H1 (cell line): ENCODE measurements at regions not wholly inside any gene's neighbourhood (a gene's known extent, or its start where the extent isn't known, plus 50 kb on each side); places are given as distances from the start of the nearest gene placed in this dataset.

Experiments
- CTCF ChIA-PET: fragments of 300-600 bp; sonication (Branson Sonifier 250); formaldehyde crosslinking; loops from one replicate; lab custom pipeline; 2021; ENCODE audit not compliant: partially characterized antibody; lab: Charles Lee
- POLR2A ChIA-PET: fragments of 300-600 bp; sonication (Branson Sonifier 250); formaldehyde crosslinking; loops from one replicate; lab custom pipeline; 2021; ENCODE audit warnings: inconsistent platforms; ENCODE audit not compliant: partially characterized antibody; lab: Charles Lee
- DNase-seq, 2 experiments: peaks; one replicate each; pipeline versions ENCODE4 v3.0.0 to v3.0.0-alpha.2; 2010 to 2022; ENCODE audit warnings: low spot score in 2 of 2, low read depth in 1 of 2, mixed read lengths in 1 of 2
- FAIRE-seq: peaks from 2 replicates; lab custom pipeline; 2011; peaks lifted over from hg19 to GRCh38; lab: Jason Lieb, UNC
- H2AFZ ChIP-seq: 2 replicates; pipeline ENCODE4 v1.8.1; 2012; ENCODE audit warnings: low read length, inconsistent platforms
- H2AK5ac ChIP-seq: 2 replicates; pipeline ENCODE4 v1.6.1; 2013; ENCODE audit warnings: low read depth, low read length
- H2BK120ac ChIP-seq: replicated peaks from 2 replicates; pipeline ENCODE3; 2013; ENCODE audit warnings: low read depth, low read length, inconsistent platforms
- H2BK12ac ChIP-seq: 2 replicates; pipeline ENCODE4 v1.6.1; 2013; ENCODE audit warnings: low read depth, low read length
- H2BK15ac ChIP-seq: 2 replicates; pipeline ENCODE4 v1.6.1; 2013; ENCODE audit warnings: low read length
- H2BK20ac ChIP-seq: 2 replicates; pipeline ENCODE4 v1.6.1; 2013; ENCODE audit warnings: low read length
- H2BK5ac ChIP-seq: 2 replicates; pipeline ENCODE4 v1.6.1; 2013; ENCODE audit warnings: low read depth, low read length
- H3K14ac ChIP-seq: 2 replicates; pipeline ENCODE4 v1.6.1; 2013; ENCODE audit warnings: inconsistent platforms; ENCODE audit not compliant: insufficient read length
- H3K18ac ChIP-seq: 2 replicates; pipeline ENCODE4 v1.6.1; 2013; ENCODE audit warnings: low read length; ENCODE audit errors: extremely low read depth
- H3K23ac ChIP-seq: 2 replicates; pipeline ENCODE4 v1.6.1; 2013; ENCODE audit warnings: inconsistent platforms; ENCODE audit not compliant: insufficient read length
- H3K23me2 ChIP-seq: 2 replicates; pipeline ENCODE4 v1.6.1; 2013; ENCODE audit warnings: low read depth, low read length
- H3K27ac ChIP-seq: 2 replicates; pipeline ENCODE4 v1.6.1; 2011; ENCODE audit warnings: low read depth, low read length, inconsistent platforms
- H3K27me3 ChIP-seq, 4 experiments: replicated peaks in 1 of 4; 1 replicate in 1 of 4; 2 replicates in 3 of 4; pipeline versions ENCODE4 v1.6.1 to v1.8.1; 2011 to 2013; ENCODE audit warnings: low read length in 3 of 4, mild to moderate bottlenecking in 3 of 4, inconsistent platforms in 2 of 4, mixed read lengths in 2 of 4, moderate library complexity in 1 of 4; ENCODE audit not compliant: control insufficient read depth in 3 of 4, insufficient read depth in 3 of 4; ENCODE audit errors: extremely low read depth in 1 of 4
- H3K36me3 ChIP-seq, 4 experiments: 2 replicates each; pipeline versions ENCODE4 v1.6.1 to v1.8.1; 2011 to 2013; ENCODE audit warnings: mild to moderate bottlenecking in 4 of 4, low read length in 3 of 4, moderate library complexity in 2 of 4, control low read depth in 1 of 4, inconsistent platforms in 1 of 4; ENCODE audit not compliant: insufficient read depth in 4 of 4, control insufficient read depth in 2 of 4
- H3K4ac ChIP-seq: replicated peaks from 2 replicates; pipeline ENCODE3; 2013; ENCODE audit warnings: low read length, low read depth, mixed read lengths, inconsistent platforms; ENCODE audit not compliant: insufficient read length
- H3K4me1 ChIP-seq, 4 experiments: replicated peaks in 1 of 4; 1 replicate in 1 of 4; 2 replicates in 3 of 4; pipeline versions ENCODE4 v1.6.1 to v1.8.1; 2011 to 2013; ENCODE audit warnings: low read length in 3 of 4, inconsistent platforms in 2 of 4, mixed read lengths in 1 of 4; ENCODE audit not compliant: insufficient read depth in 4 of 4, control insufficient read depth in 3 of 4
- H3K4me2 ChIP-seq, 2 experiments: 2 replicates each; pipeline versions ENCODE4 v1.6.1 to v1.8.1; 2011 to 2013; ENCODE audit warnings: low read depth in 2 of 2, low read length in 2 of 2, control low read depth in 1 of 2, inconsistent platforms in 1 of 2, mild to moderate bottlenecking in 1 of 2; ENCODE audit not compliant: insufficient read depth in 1 of 2
- H3K4me3 ChIP-seq, 4 experiments: fragments of 200-600, 300-600 bp in 1 of 4; sonication (generic), shearing (Covaris generic), sonication (Bioruptor Twin) in 1 of 4; 2 replicates each; pipeline versions ENCODE4 v1.5.1 to v1.8.1; 2011 to 2016; ENCODE audit warnings: low read length in 4 of 4, low read depth in 3 of 4, control low read depth in 2 of 4, inconsistent platforms in 2 of 4, mild to moderate bottlenecking in 2 of 4, mixed read lengths in 1 of 4, moderate library complexity in 1 of 4; ENCODE audit not compliant: insufficient read depth in 2 of 4; ENCODE audit errors: extremely low read depth in 1 of 4
- H3K56ac ChIP-seq: replicated peaks from 2 replicates; pipeline ENCODE3; 2013; ENCODE audit warnings: low read depth, mild to moderate bottlenecking, mixed read lengths, low read length, inconsistent platforms; ENCODE audit not compliant: insufficient read length
- H3K79me1 ChIP-seq: 2 replicates; pipeline ENCODE4 v1.6.1; 2013; ENCODE audit warnings: low read depth, low read length, control low read depth
- H3K79me2 ChIP-seq, 2 experiments: 2 replicates each; pipeline versions ENCODE4 v1.6.1 to v1.8.1; 2012 to 2013; ENCODE audit warnings: low read length in 2 of 2, mild to moderate bottlenecking in 2 of 2, inconsistent platforms in 1 of 2; ENCODE audit not compliant: insufficient read depth in 2 of 2, control insufficient read depth in 1 of 2
- H3K9ac ChIP-seq, 4 experiments: replicated peaks in 1 of 4; 1 replicate in 1 of 4; 2 replicates in 3 of 4; pipeline versions ENCODE4 v1.6.1 to v1.8.1; 2011 to 2013; ENCODE audit warnings: low read depth in 3 of 4, low read length in 3 of 4, control low read depth in 2 of 4, mild to moderate bottlenecking in 2 of 4, moderate library complexity in 2 of 4, inconsistent platforms in 1 of 4; ENCODE audit errors: extremely low read depth in 1 of 4
- H3K9me3 ChIP-seq, 2 experiments: 2 replicates each; pipeline versions ENCODE4 v1.6.1 to v1.8.1; 2012 to 2013; ENCODE audit warnings: mild to moderate bottlenecking in 2 of 2, moderate library complexity in 2 of 2, control low read depth in 1 of 2, inconsistent platforms in 1 of 2, low read depth in 1 of 2, low read length in 1 of 2, mixed read lengths in 1 of 2; ENCODE audit not compliant: insufficient read depth in 2 of 2
- H4K20me1 ChIP-seq, 2 experiments: replicated peaks in 1 of 2; 2 replicates each; pipeline versions ENCODE3 to v1.8.1; 2011 to 2013; ENCODE audit warnings: inconsistent platforms in 2 of 2, low read length in 2 of 2, mild to moderate bottlenecking in 1 of 2; ENCODE audit not compliant: insufficient read depth in 2 of 2, control insufficient read depth in 1 of 2
- H4K5ac ChIP-seq: 2 replicates; pipeline ENCODE4 v1.6.1; 2013; ENCODE audit warnings: low read length, low read depth, mixed read lengths, inconsistent platforms; ENCODE audit not compliant: insufficient read length
- H4K8ac ChIP-seq: 2 replicates; pipeline ENCODE4 v1.8.0; 2013; ENCODE audit warnings: mild to moderate bottlenecking, moderate library complexity, low read length, inconsistent platforms; ENCODE audit not compliant: insufficient read depth; ENCODE audit errors: extremely low read depth
- H4K91ac ChIP-seq: replicated peaks from 2 replicates; pipeline ENCODE3; 2013; ENCODE audit warnings: low read length, mixed read lengths, inconsistent platforms; ENCODE audit not compliant: insufficient read length
- BACH1 ChIP-seq: IDR thresholded peaks from 2 replicates; pipeline ENCODE4 v1.6.1; 2012; ENCODE audit warnings: low read length, improper control_type of control experiment
- CTBP2 ChIP-seq: IDR thresholded peaks from 2 replicates; pipeline ENCODE4 v1.7.0; 2011; ENCODE audit warnings: borderline replicate concordance, mild to moderate bottlenecking, moderate library complexity, mixed read lengths, low read length; ENCODE audit not compliant: insufficient read depth, insufficient read length
- HDAC6 ChIP-seq: IDR thresholded peaks from one replicate; pipeline ENCODE4 v1.7.1; 2012; ENCODE audit warnings: low read depth, mild to moderate bottlenecking, inconsistent platforms, low read length, moderate library complexity
- JUND ChIP-seq: IDR thresholded peaks from 2 replicates; pipeline ENCODE4 v1.6.1; 2011; ENCODE audit warnings: mild to moderate bottlenecking, improper control_type of control experiment, low read length
- KDM5A ChIP-seq: fragments of 200-600 bp; IDR thresholded peaks from 2 replicates; pipeline ENCODE4 v1.7.1; 2012; ENCODE audit warnings: mild to moderate bottlenecking, low read length, inconsistent platforms, mixed read lengths
- RXRA ChIP-seq: IDR thresholded peaks from 2 replicates; pipeline ENCODE4 v1.6.1; 2011; ENCODE audit warnings: low read depth, mild to moderate bottlenecking, low read length, moderate library complexity; ENCODE audit not compliant: insufficient read depth
- SRF ChIP-seq: IDR thresholded peaks from 2 replicates; pipeline ENCODE4 v1.6.1; 2011; ENCODE audit warnings: mild to moderate bottlenecking, low read depth, low read length, moderate library complexity
- TAF1 ChIP-seq: IDR thresholded peaks from 2 replicates; pipeline ENCODE4 v1.6.1; 2011; ENCODE audit warnings: mild to moderate bottlenecking, low read depth, low read length
- TAF7 ChIP-seq: optimal IDR thresholded peaks from 2 replicates; pipeline ENCODE3; 2011; ENCODE audit warnings: low read depth, mild to moderate bottlenecking, inconsistent platforms, low read length, moderate library complexity, borderline replicate concordance
- YY1 ChIP-seq: IDR thresholded peaks from 2 replicates; pipeline ENCODE4 v1.6.1; 2011; ENCODE audit warnings: low read depth, mild to moderate bottlenecking, low read length
- WGBS, 2 experiments: shearing (Covaris generic) in 1 of 2; methylation state at CpG; one replicate each; pipeline versions ENCODE4 v1.1.6 to v1.1.7; 2013 to 2015; ENCODE audit warnings: low lambda C conversion rate in 2 of 2, mixed read lengths in 2 of 2, inconsistent platforms in 1 of 2, low coverage in 1 of 2, missing lambda C conversion rate in 1 of 2; ENCODE audit not compliant: insufficient replicate concordance in 2 of 2, insufficient coverage in 1 of 2, insufficient read length in 1 of 2; ENCODE audit errors: extremely low coverage in 1 of 2, missing lambda C conversion rate in 1 of 2; 5-methylcytosine and 5-hydroxymethylcytosine counted together

GRCh38 chr6:41450581-41450980 lies 95.6 kb upstream of the FOXP4 start:
- no peak overlapping the region for H4K8ac ChIP-seq
- H3K27ac ChIP-seq: no peak overlapping the region
- ChIA-PET CTCF (interaction anchor here (0.9 to 19.6 kb wide), 15 partner anchors 8 to 233 kb away, joined by 3 to 239 read pairs (median 5); no protein-coding TSS in a partner anchor), POLR2A (interaction anchor here (1.0 kb wide), 1 partner anchor 15 kb away, joined by 3 read pairs; no protein-coding TSS in a partner anchor)
- H2BK120ac ChIP-seq: no peak overlapping the region
- H3K4me3 ChIP-seq: no peak overlapping the region
- H3K4me2 ChIP-seq: no peak overlapping the region
- H3K9ac ChIP-seq: no peak overlapping the region
- H3K79me1 ChIP-seq: no peaks in the 10 kb centered on the region
- H3K56ac ChIP-seq: no peak overlapping the region
- no peak overlapping the region for H2BK20ac ChIP-seq
- H3K27me3 ChIP-seq: peaks cover 0 to 8% (median 1%) of the 10 kb centered on the region in 4 experiments; a peak in 4 of 7 replicates
- no peak overlapping the region for H4K91ac ChIP-seq
- no peak overlapping the region for H3K23ac ChIP-seq
- peak overlapping the region; percentile 46; the same call in 1 of the 2 replicates for H2BK15ac ChIP-seq
- FAIRE-seq (no peak), DNase-seq (no peak)
- peaks cover 9% of the 10 kb centered on the region; the same call in 1 of the 2 replicates for H3K23me2 ChIP-seq
- H3K36me3 ChIP-seq: no peaks in the 10 kb centered on the region
- peaks cover 0 to 5% (median under 1%) of the 10 kb centered on the region in 4 experiments; a peak in 5 of 7 replicates for H3K4me1 ChIP-seq
- H2AFZ ChIP-seq: no peak overlapping the region
- H3K79me2 ChIP-seq: no peaks in the 10 kb centered on the region
- no peak overlapping the region for H4K5ac ChIP-seq
- H3K18ac ChIP-seq: no peak overlapping the region
- peaks cover 0 to 6% of the 10 kb centered on the region in 2 experiments for H4K20me1 ChIP-seq
- H3K4ac ChIP-seq: no peak overlapping the region
- WGBS, 2 experiments: 93% methylated on average over 13 of the region's 13 CpGs; no CpG with 5 or more reads in 1 of the 2 experiments
- no peaks in the 10 kb centered on the region for H3K9me3 ChIP-seq
- no peak overlapping the region for H2BK5ac ChIP-seq
- no peak overlapping the region for H3K14ac ChIP-seq
- no peak overlapping the region for H2AK5ac ChIP-seq
- H2BK12ac ChIP-seq: no peak overlapping the region
- TF ChIP-seq JUND: no peak
- TF ChIP-seq HDAC6: no peak
- TF ChIP-seq BACH1: no peak
- no peak for TF ChIP-seq TAF7
- TF ChIP-seq YY1: no peak
- TF ChIP-seq TAF1: no peak
- TF ChIP-seq CTBP2: no peak
- no peak for TF ChIP-seq RXRA
- TF ChIP-seq SRF: no peak
- no peak for TF ChIP-seq KDM5A
